GM19397 (cell line): ENCODE measurements at regions not wholly inside any gene's neighbourhood (a gene's known extent, or its start where the extent isn't known, plus 50 kb on each side); places are given as distances from the start of the nearest gene placed in this dataset.
"Not testable (repeated sequence)": the region's sequence is repeated elsewhere in the genome, so short reads cannot be mapped to it uniquely, and the experiment has no call there.

Experiments used
- ATAC-seq: cut with Tn5 transposase; IDR thresholded peaks from one replicate; pipeline ENCODE4 v1.9.1; 2021; ENCODE audit warnings: mild to moderate bottlenecking, moderate library complexity; ENCODE audit not compliant: unreplicated experiment

DNA sequence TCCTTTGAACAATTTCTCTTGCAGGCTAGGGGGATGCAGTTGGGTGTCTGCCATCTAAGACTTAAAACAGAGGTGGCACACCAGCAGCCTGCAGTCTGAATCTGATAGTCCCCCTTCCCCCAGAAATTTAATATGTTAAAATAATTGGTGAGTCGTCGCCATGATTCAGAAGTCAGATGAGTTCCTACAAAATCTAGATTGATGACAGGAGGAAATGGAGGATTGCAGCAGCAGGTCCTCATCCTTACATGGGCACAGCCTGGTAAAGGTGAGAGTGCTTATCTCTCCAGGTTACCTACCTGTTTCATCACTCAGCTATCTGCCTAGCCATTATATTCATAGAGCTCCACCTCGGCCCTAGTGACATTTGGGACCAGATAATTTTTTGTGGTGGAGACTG is 112.3 kb downstream of the PCSK1 start:
- no peak for ATAC-seq

DNA sequence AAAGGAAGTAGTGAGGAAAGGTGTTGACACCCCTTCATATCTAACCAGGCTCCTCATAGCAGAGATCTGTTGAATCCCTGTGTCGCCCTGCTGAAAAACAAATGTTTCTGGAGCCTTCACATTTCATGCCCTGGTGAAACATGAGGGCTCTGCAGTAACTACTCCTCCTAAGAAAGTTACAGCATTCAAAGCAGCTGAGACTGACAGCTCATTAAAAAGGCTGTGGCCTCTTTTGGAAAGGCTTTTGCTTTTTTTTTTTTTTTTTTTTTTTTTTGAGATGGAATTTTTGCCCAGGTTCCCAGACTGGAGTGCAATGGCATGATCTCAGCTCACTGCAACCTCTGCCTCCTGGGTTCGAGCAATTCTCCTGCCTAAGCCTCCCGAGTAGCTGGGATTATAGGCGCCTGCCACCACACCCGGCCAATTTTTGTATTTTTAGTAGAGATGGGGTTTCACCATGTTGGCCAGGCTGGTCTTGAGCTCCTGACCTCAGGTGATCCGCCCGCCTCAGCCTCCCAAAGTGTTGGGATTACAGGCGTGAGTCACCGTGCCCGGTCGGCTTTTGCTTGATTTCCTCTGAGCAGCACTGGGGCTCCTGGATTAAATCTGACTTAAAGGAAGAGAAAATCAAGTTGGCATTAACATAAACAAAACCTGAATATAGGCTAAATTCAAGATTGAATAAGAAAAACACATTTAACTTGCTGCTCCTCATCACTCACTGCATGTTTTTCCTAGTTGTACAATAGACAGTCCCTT is 112.9 kb downstream of the PCSK1 start:
- not testable (repeated sequence) for ATAC-seq

- no peak for ATAC-seq
These were observed 114.4 kb downstream of the PCSK1 start for GRCh38 chr5:96318569-96319110.

DNA sequence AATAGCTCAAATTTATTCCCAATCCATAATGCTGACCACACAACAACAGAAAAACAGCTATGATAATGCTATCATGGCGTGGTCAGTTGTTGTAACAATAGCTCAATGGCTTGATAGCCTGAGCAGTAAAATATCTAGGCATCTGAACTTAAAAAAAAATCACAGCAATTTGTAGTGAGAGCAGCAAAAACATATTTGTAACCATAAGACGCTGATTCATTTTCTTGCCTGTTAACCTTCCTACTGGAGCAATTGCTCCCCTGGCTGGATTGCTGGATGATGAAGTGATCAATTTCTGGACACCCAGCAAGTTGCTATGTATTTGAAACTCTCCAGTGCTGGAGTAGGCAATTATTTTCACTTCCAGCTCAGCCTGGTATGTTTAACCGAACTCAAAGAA is 115.1 kb downstream of the PCSK1 start:
- ATAC-seq, result no peak

DNA sequence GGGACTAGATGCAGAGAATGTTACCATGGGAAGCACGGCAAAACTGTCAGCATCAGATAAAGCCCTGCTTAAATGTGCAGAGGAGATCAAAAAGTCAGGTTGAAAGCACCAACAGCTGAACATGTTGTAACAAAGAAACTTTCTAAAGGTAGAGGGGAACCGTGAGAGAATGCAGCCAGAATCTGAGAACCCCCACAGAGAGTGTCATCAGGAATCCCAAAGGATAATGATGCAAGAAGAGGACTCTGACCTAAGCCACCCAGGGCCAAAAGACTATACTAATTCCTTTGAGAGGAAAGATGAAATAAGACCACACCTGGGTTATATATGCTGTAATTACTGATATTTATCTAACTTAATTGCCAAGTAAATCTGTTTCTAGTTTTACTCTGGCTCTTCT is 116.6 kb downstream of the PCSK1 start:
- no peak for ATAC-seq

GRCh38 chr5:96316017-96316416 is 117.0 kb downstream of the PCSK1 start:
- ATAC-seq, result peak; percentile 10

DNA sequence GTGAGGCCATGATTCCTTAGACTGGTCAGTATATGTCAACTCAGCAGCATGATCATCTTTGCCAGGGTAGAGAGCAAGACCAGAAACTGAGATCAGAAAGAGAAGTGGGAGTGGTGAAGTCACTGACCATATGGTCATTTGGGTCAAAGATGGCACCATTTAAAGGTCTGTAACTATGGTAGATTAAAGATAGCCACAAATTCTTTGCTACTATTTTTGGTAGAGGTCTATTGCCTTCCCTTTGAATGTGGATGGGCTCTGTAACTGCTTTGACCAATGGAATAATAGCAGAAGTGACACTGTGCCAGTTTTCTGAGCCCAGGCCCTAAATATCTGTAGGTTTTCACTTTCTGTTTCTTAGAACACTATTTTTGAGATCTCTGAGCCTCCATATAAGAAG is 117.6 kb downstream of the PCSK1 start:
- peak; percentile 57 for ATAC-seq

DNA sequence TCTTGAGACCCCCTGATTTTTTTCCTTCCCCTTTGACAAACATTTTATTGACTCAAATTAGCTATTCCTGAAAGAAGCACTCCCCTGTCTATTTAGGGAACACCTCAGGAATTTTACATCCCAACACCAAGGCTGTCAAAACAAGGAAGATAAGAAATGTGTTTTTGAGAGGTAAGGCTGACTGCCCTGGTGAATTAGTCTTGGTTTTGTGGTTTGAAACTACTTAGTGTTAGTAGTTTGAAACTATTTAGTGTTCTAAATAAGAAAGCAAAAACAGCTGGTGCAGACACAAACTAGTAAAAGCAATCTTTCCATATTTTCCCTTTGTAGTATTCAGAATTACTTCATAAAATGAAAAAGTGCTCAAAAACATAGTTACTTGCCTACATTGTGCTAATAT is 120.7 kb downstream of the PCSK1 start:
- no peak for ATAC-seq

GRCh38 chr5:96307047-96307446 is 126.0 kb downstream of the PCSK1 start:
- ATAC-seq, result not testable (repeated sequence)

DNA sequence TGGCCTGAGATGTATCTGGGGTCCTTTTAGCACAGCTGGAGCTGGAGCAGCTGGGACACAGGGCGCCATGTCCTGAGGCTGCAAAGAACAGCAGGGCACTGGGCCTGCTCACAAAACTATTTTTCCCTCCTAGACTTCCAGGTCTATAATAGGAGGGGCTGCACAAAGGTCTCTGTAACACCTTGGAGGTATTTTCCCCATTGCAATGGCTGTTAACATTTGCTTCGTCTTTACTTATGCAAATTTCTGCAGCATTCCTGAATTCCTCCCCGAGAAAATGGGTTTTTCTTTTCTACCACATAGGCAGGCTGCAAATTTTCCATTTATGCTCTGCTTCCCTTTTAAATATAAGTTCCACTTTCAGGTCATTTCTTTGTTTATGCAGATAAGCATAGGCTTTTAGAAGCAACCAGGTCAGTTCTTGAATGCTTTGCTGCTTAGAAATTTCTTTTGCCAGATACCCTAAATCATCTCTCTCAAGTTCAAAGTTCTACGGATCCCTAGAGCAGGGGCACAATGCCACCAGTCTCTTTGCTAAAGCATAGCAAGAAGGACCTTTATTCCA is 130.8 kb downstream of the PCSK1 start:
- no peak for ATAC-seq

DNA sequence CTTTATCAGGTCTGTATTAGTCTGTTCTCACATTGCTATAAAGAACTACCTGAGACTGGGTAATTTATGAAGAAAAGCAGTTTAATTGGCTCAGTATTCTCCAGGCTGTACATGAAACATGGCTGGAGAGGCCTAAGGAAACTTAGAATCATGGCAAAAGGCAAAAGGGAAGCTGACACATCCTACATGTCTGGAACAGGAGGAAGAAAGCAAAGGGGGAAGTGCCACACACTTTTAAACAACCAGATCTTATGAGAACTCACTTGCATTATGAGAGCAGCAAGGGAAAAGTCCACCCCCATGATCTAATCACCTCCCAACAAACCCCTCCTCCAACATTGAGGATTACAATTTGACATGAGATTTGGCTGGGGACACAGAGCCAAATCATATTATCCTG is 132.1 kb downstream of the PCSK1 start:
- no peak for ATAC-seq

DNA sequence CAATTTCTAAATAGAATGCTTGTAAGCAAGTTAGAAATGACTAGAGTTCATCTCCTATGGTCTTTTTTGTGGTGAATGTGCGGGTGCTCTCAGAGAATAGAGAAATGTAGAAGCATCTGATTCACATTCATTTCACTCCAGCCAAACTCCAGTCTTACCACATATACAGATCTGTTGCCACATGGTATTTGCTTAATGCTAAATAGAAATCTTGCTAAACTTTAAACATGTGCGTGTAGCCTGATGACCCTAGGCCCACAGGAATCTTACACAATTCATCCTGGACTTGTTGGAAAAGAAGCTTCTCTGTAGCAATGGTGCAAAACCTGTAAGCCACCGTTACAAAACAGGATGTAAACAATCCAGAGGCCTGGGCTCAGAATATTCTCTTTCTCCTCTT is 135.2 kb downstream of the PCSK1 start:
- no peak for ATAC-seq

GRCh38 chr5:96297290-96297689 is 135.8 kb downstream of the PCSK1 start:
- no peak for ATAC-seq

DNA sequence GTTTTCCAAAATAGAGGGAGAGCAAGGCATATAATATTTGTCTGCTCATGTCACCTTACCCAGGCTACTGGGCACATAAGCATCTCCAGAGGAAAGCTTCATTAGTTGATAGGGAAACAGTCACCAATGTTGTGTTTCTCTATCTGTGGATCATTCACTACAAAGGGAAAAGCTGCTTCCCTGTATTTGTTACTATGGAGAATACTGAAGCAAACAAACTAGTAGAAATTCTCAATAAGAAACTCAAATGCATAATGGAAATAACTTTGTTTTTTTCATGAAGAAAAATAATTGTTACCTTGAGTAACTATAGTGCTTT is 138.2 kb downstream of the PCSK1 start:
- ATAC-seq, result no peak

GRCh38 chr5:96293966-96294883 is 138.8 kb downstream of the PCSK1 start:
- ATAC-seq, result no peak

- no peak for ATAC-seq
These were observed 140.3 kb downstream of the PCSK1 start for GRCh38 chr5:96292582-96293247.

GRCh38 chr5:96289287-96289686 is 143.8 kb downstream of the PCSK1 start:
- ATAC-seq, result not testable (repeated sequence)

- ATAC-seq, result no peak
These were observed 144.2 kb downstream of the PCSK1 start for GRCh38 chr5:96288845-96289185.

DNA sequence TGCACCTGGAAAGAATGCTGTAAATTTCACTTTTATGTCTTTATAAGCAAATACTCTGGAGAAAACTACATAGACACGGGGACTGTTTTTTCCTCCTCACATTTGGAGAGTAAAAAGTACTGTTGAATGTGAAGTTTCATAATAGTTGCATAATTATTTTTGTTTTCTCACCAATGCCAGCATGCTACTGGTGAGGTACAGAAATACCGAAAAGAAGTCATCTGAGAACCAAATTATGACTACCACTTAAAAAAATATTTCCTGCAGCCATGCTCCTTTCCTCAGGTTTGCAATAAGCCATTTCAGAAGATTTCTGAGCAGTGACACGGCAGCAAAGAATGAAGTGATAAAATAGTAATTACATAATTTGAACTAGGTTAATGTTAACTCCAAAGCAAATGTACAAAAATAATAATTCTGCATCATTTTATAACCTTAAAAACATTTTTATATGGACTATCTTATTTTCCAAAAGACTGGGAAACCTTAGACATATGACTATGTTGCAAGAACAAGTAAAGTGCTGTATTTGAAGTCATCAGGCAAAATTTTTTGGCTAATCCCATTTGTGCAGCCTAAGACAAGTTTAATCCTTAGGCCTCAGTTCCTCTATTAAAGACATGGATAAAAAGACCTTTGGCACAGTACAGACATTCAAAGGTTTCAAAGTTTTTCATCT is 144.7 kb downstream of the PCSK1 start:
- no peak for ATAC-seq

GRCh38 chr5:96287136-96287535 is 145.9 kb downstream of the PCSK1 start:
- no peak for ATAC-seq

DNA sequence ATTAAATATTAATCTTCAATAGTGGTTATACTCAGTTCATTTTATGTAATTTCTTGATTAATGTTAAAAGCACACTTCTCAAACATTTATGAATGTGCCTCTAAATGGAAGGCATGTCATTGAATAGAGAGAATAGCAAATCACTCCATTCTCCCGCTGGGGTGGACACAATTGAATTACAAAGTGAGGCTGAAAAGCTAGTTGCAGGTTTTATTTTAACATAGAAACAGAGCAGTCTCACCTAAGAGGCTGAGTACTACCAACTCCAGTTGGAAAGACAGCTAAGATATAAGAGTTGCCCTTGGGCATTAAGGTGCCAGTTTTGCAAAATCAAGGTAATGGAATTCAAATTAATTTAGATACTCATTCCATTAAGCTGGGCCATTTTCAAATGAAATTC is 147.2 kb downstream of the PCSK1 start:
- no peak for ATAC-seq
